IMR-90 (cell line): ENCODE measurements at regions not wholly inside any gene's neighbourhood (a gene's known extent, or its start where the extent isn't known, plus 50 kb on each side); places are given as distances from the start of the nearest gene placed in this dataset.

ENCODE experiments used
- ATAC-seq: fragments of 200-7000 bp; cut with Tn5 transposase; 2 replicates; pipeline ENCODE4 v1.9.1; 2020; ENCODE audit warnings: low read depth, mild to moderate bottlenecking, moderate library complexity
- BruUV-seq: library from RNA; stranded (reverse); fragments of 400-500 nt; replicated peaks from 2 replicates; lab custom pipeline; 2021; lab: Mats Ljungman, UMichigan
- CTCF ChIA-PET: fragments of 300-600 bp; formaldehyde crosslinking; extraction: SDS; loops from one replicate; lab custom pipeline; 2021; ENCODE audit warnings: antibody characterized with exemption; lab: Yijun Ruan, JAX
- POLR2A ChIA-PET: fragments of 300-600 bp; sonication (Branson Sonifier 250); formaldehyde crosslinking; loops from one replicate; lab custom pipeline; 2022; ENCODE audit warnings: antibody characterized with exemption; ENCODE audit not compliant: unreplicated experiment; lab: Charles Lee
- DNase-seq: peaks from one replicate; pipeline ENCODE4 v3.0.0; 2013
- H2AFZ ChIP-seq: replicated peaks from 2 replicates; pipeline ENCODE3; 2013; ENCODE audit warnings: low read length, mild to moderate bottlenecking; ENCODE audit not compliant: poor library complexity
- H2AK5ac ChIP-seq: 2 replicates; pipeline ENCODE4 v1.6.1; 2013; ENCODE audit warnings: low read depth, low read length, inconsistent platforms
- H2AK9ac ChIP-seq: replicated peaks from 2 replicates; pipeline ENCODE3; 2013; ENCODE audit warnings: mild to moderate bottlenecking, low read depth, low read length, moderate library complexity; ENCODE audit not compliant: poor library complexity
- H2BK120ac ChIP-seq: 2 replicates; pipeline ENCODE4 v1.6.1; 2013; ENCODE audit warnings: low read depth, low read length, inconsistent platforms
- H2BK15ac ChIP-seq: 3 replicates; pipeline ENCODE4 v1.6.1; 2013; ENCODE audit warnings: low read depth, low read length, inconsistent platforms
- H2BK20ac ChIP-seq: 2 replicates; pipeline ENCODE4 v1.6.1; 2013; ENCODE audit warnings: low read depth, mild to moderate bottlenecking, inconsistent platforms, low read length, moderate library complexity
- H2BK5ac ChIP-seq: 2 replicates; pipeline ENCODE4 v1.6.1; 2013; ENCODE audit warnings: mild to moderate bottlenecking, low read depth, low read length, inconsistent platforms; ENCODE audit not compliant: poor library complexity, severe bottlenecking
- H3K14ac ChIP-seq: replicated peaks from 2 replicates; pipeline ENCODE4 v1.6.1; 2013; ENCODE audit warnings: low read depth, low read length, inconsistent platforms
- H3K18ac ChIP-seq: 2 replicates; pipeline ENCODE4 v1.6.1; 2013; ENCODE audit warnings: low read depth, low read length, control low read depth
- H3K23ac ChIP-seq: 2 replicates; pipeline ENCODE4 v1.6.1; 2013; ENCODE audit warnings: low read depth, low read length, inconsistent platforms
- H3K27ac ChIP-seq: 2 replicates; pipeline ENCODE4 v1.5.1; 2013; ENCODE audit warnings: mild to moderate bottlenecking, control low read depth, low read length; ENCODE audit not compliant: insufficient read depth
- H3K27me3 ChIP-seq: 2 replicates; pipeline ENCODE4 v1.6.1; 2013; ENCODE audit warnings: low read length; ENCODE audit not compliant: control insufficient read depth, insufficient read depth
- H3K36me3 ChIP-seq: 2 replicates; pipeline ENCODE4 v1.6.1; 2013; ENCODE audit warnings: low read length, mixed read lengths; ENCODE audit not compliant: control insufficient read depth, insufficient read depth
- H3K4ac ChIP-seq: 2 replicates; pipeline ENCODE4 v1.6.1; 2013; ENCODE audit warnings: low read depth, low read length, inconsistent platforms
- H3K4me1 ChIP-seq: 2 replicates; pipeline ENCODE4 v1.6.1; 2013; ENCODE audit warnings: low read length, mixed read lengths; ENCODE audit not compliant: control insufficient read depth, insufficient read depth
- H3K4me2 ChIP-seq: 2 replicates; pipeline ENCODE4 v1.6.1; 2013; ENCODE audit warnings: low read depth, mild to moderate bottlenecking, control low read depth, low read length, moderate library complexity
- H3K4me3 ChIP-seq: 2 replicates; pipeline ENCODE4 v1.5.1; 2013; ENCODE audit warnings: low read depth, mild to moderate bottlenecking, control low read depth, low read length, moderate library complexity; ENCODE audit not compliant: insufficient read depth
- H3K56ac ChIP-seq: 2 replicates; pipeline ENCODE4 v1.6.1; 2013; ENCODE audit warnings: low read length, inconsistent platforms; ENCODE audit not compliant: insufficient read depth; ENCODE audit errors: extremely low read depth
- H3K79me1 ChIP-seq, 2 experiments: 2 replicates each; pipeline ENCODE4 v1.6.1; 2013; ENCODE audit warnings: low read length in 2 of 2, inconsistent platforms in 1 of 2, low read depth in 1 of 2
- H3K9ac ChIP-seq: 2 replicates; pipeline ENCODE4 v1.6.1; 2013; ENCODE audit warnings: low read depth, low read length, control low read depth
- H3K9me1 ChIP-seq: 2 replicates; pipeline ENCODE4 v1.6.1; 2013; ENCODE audit warnings: low read length, inconsistent platforms; ENCODE audit not compliant: insufficient read depth
- H3K9me3 ChIP-seq: 2 replicates; pipeline ENCODE4 v1.6.1; 2013; ENCODE audit warnings: low read length; ENCODE audit not compliant: control insufficient read depth, insufficient read depth
- H4K20me1 ChIP-seq: 2 replicates; pipeline ENCODE4 v1.6.1; 2013; ENCODE audit warnings: low read length, inconsistent platforms; ENCODE audit not compliant: insufficient read depth
- H4K5ac ChIP-seq: 2 replicates; pipeline ENCODE4 v1.6.1; 2013; ENCODE audit warnings: mild to moderate bottlenecking, low read depth, low read length, control low read depth
- H4K8ac ChIP-seq, 2 experiments: 2 replicates each; pipeline ENCODE4 v1.6.1; 2013; ENCODE audit warnings: low read depth in 2 of 2, low read length in 2 of 2, control low read depth in 1 of 2, inconsistent platforms in 1 of 2
- H4K91ac ChIP-seq: 2 replicates; pipeline ENCODE4 v1.6.1; 2013; ENCODE audit warnings: low read depth, low read length, inconsistent platforms; ENCODE audit not compliant: insufficient read depth
- CEBPB ChIP-seq: IDR thresholded peaks from 2 replicates; pipeline ENCODE4 v1.6.1; 2012; ENCODE audit warnings: low read depth, low read length, improper control_type of control experiment
- RCOR1 ChIP-seq: IDR thresholded peaks from 2 replicates; pipeline ENCODE4 v1.6.1; 2012; ENCODE audit warnings: mild to moderate bottlenecking, low read length, improper control_type of control experiment; ENCODE audit not compliant: insufficient replicate concordance
- WGBS, 2 experiments: methylation state at CpG; one replicate each; pipeline versions ENCODE4 v1.1.5 to v1.1.7; 2013; ENCODE audit warnings: missing lambda C conversion rate in 2 of 2; ENCODE audit not compliant: insufficient read length in 1 of 2; ENCODE audit errors: extremely low coverage in 2 of 2; 5-methylcytosine and 5-hydroxymethylcytosine counted together
- dilution Hi-C: fragments of 300-500 bp; cut with HindIII; formaldehyde crosslinking; loops from one replicate; pipeline ENCODE4 v1.14.3; 2018; ENCODE audit warnings: low sequenced_read_pairs; ENCODE audit not compliant: unreplicated experiment
- in situ Hi-C: fragments of 300-500 bp; cut with MboI; formaldehyde crosslinking; loops from 3 replicates; pipeline ENCODE4 v1.14.3; 2019; ENCODE audit warnings: low sequenced_read_pairs, inconsistent platforms, mixed read lengths
- intact Hi-C: fragments of 100-400 bp; cut with micrococcal nuclease; formaldehyde crosslinking; loops from 2 replicates; pipeline ENCODE4 v1.10.0; 2022

- Histone ChIP-seq H4K91ac (peak overlapping the region; percentile 30; the same call in 1 of the 2 replicates), H3K9me3 (no peaks in the 10 kb centered on the region), H2BK15ac (0 out of 3 replicates have a peak overlapping the region, but pooled peaks have one; percentile 36), H3K36me3 (no peaks in the 10 kb centered on the region), H3K18ac (peak overlapping the region; percentile 92), H2BK120ac (peak overlapping the region; percentile 24), H3K4ac (peak overlapping the region; percentile 2; the same call in 1 of the 2 replicates), H2AFZ (peak overlapping the region; percentile 74), H2AK9ac (no peak overlapping the region), H2BK5ac (peak overlapping the region; percentile 60), H3K27me3 (no peaks in the 10 kb centered on the region), H3K79me1 (peaks cover 0 to 2% of the 10 kb centered on the region in 2 experiments; a peak in 1 of 4 replicates), H3K9ac (no peak overlapping the region), H3K56ac (no peak overlapping the region), H3K14ac (peak overlapping the region; percentile 42), H2AK5ac (no peak overlapping the region), H3K27ac (no peak overlapping the region), H4K5ac (peak overlapping the region; percentile 78; the same call in 1 of the 2 replicates), H3K4me2 (no peak overlapping the region), H2BK20ac (peak overlapping the region; percentile 9), H3K4me3 (no peak overlapping the region), H4K8ac (peak overlapping the region; percentile 2 to 35; a peak in 2 of 4 replicates), H3K23ac (0 out of 2 replicates have a peak overlapping the region, but pooled peaks have one; percentile 18), H3K4me1 (peaks cover 7% of the 10 kb centered on the region; the same call in 1 of the 2 replicates), H4K20me1 (no peaks in the 10 kb centered on the region), H3K9me1 (peaks cover 4% of the 10 kb centered on the region; the same call in 1 of the 2 replicates)
- WGBS, 2 experiments = 100% methylated on average over 1 of the region's 7 CpGs; no CpG with 5 or more reads in 1 of the 2 experiments
- no peak for DNase-seq
- dilution Hi-C loops (no loop called here), intact Hi-C loops (no loop called here), in situ Hi-C loops (no loop called here)
- POLR2A ChIA-PET = no interaction called here
- no TSS peak for BruUV-seq
- TF ChIP-seq CEBPB = no peak
- no peak for TF ChIP-seq RCOR1
- ATAC-seq = no peak
- CTCF ChIA-PET = interaction anchor here (0.6 kb wide), 1 partner anchor 159 kb away, joined by 3 read pairs; no protein-coding TSS in a partner anchor
These were observed 164.5 kb downstream of the WNT5A start for GRCh38 chr3:55322638-55323037.
